Erythroblast (primary cell): ENCODE measurements at regions not wholly inside any gene's neighbourhood (a gene's known extent, or its start where the extent isn't known, plus 50 kb on each side); places are given as distances from the start of the nearest gene placed in this dataset.
A peak's percentile ranks its signal among the peaks of the same experiment; 100 is the strongest.

ENCODE experiments used
- DNase-seq, 2 experiments: peaks; one replicate each; lab custom pipeline; 2025; lab: John Stamatoyannopoulos, UW
- GATA1 ChIP-seq: IDR thresholded peaks from 2 replicates; pipeline ENCODE4 v1.6.1; 2011; ENCODE audit warnings: low read depth, mild to moderate bottlenecking, control low read depth, low read length, moderate library complexity
- POLR2A ChIP-seq: IDR thresholded peaks from 2 replicates; pipeline ENCODE4 v1.6.1; 2011; ENCODE audit warnings: mild to moderate bottlenecking, low read length

GRCh38 chr5:96159043-96159442 is 197.4 kb upstream of the ELL2 start:
- TF ChIP-seq POLR2A (no peak), GATA1 (no peak)
- DNase-seq, result no peak

- no peak for TF ChIP-seq POLR2A
- TF ChIP-seq GATA1, result no peak
- no peak for DNase-seq
Measured at GRCh38 chr5:96157841-96158291, 196.2 kb upstream of the ELL2 start.

- no peak for TF ChIP-seq POLR2A
- no peak for TF ChIP-seq GATA1
- DNase-seq, result no peak
Measured at GRCh38 chr5:96157077-96157780, 195.6 kb upstream of the ELL2 start.

GRCh38 chr5:96155147-96155546 is 193.5 kb upstream of the ELL2 start:
- no peak for DNase-seq
- TF ChIP-seq GATA1, result no peak
- no peak for TF ChIP-seq POLR2A

- no peak for DNase-seq
- TF ChIP-seq GATA1 (no peak), POLR2A (no peak)
Measured at GRCh38 chr5:96151891-96152290, 190.2 kb upstream of the ELL2 start.

- TF ChIP-seq GATA1 (no peak), POLR2A (no peak)
- DNase-seq, result no peak
Measured at GRCh38 chr5:96150007-96150406, 188.4 kb upstream of the ELL2 start.

GRCh38 chr5:96149546-96149945 is 187.9 kb upstream of the ELL2 start:
- no peak for DNase-seq
- TF ChIP-seq GATA1 (no peak), POLR2A (no peak)

GRCh38 chr5:96149021-96149420 is 187.4 kb upstream of the ELL2 start:
- no peak for TF ChIP-seq GATA1
- no peak for TF ChIP-seq POLR2A
- DNase-seq, result no peak

- no peak for TF ChIP-seq POLR2A
- no peak for TF ChIP-seq GATA1
- DNase-seq, result no peak
Measured at GRCh38 chr5:96148376-96148775, 186.7 kb upstream of the ELL2 start.

GRCh38 chr5:96147866-96148265 is 186.2 kb upstream of the ELL2 start:
- no peak for DNase-seq
- no peak for TF ChIP-seq POLR2A
- TF ChIP-seq GATA1, result no peak

- DNase-seq, result peak; percentile 48 to 72
- TF ChIP-seq POLR2A (no peak), GATA1 (no peak)
Measured at GRCh38 chr5:96146675-96147074, 185.0 kb upstream of the ELL2 start.

- DNase-seq, result no peak
- TF ChIP-seq GATA1, result no peak
- no peak for TF ChIP-seq POLR2A
Measured at GRCh38 chr5:96144289-96144688, 182.6 kb upstream of the ELL2 start.

- no peak for DNase-seq
- TF ChIP-seq GATA1 (no peak), POLR2A (no peak)
Measured at GRCh38 chr5:96143450-96143849, 181.8 kb upstream of the ELL2 start.

GRCh38 chr5:96142786-96143434 is 181.3 kb upstream of the ELL2 start:
- peak in 1 of 2 experiments; percentile 27 for DNase-seq
- TF ChIP-seq GATA1 (no peak), POLR2A (no peak)

- TF ChIP-seq GATA1, result no peak
- no peak for TF ChIP-seq POLR2A
- no peak for DNase-seq
Measured at GRCh38 chr5:96142184-96142781, 180.6 kb upstream of the ELL2 start.
